Nephron (organoid): ENCODE measurements at regions not wholly inside any gene's neighbourhood (a gene's known extent, or its start where the extent isn't known, plus 50 kb on each side); places are given as distances from the start of the nearest gene placed in this dataset.
A peak's percentile ranks its signal among the peaks of the same experiment; 100 is the strongest.

Experiments used
- H3K27ac Mint-ChIP-seq, 3 experiments: 2 replicates each; pipeline ENCODE4 v1.8.0; 2020; ENCODE audit warnings: mixed read lengths in 3 of 3, mild to moderate bottlenecking in 2 of 3, moderate library complexity in 1 of 3
- H3K27me3 Mint-ChIP-seq: 2 replicates; pipeline ENCODE4 v1.8.0; 2021; ENCODE audit warnings: low read depth, mild to moderate bottlenecking, moderate library complexity, mixed read lengths
- H3K36me3 Mint-ChIP-seq: 2 replicates; pipeline ENCODE4 v1.8.0; 2020; ENCODE audit warnings: low read depth, mixed read lengths
- H3K4me1 Mint-ChIP-seq: 2 replicates; pipeline ENCODE4 v1.8.0; 2020; ENCODE audit warnings: mixed read lengths
- H3K4me3 Mint-ChIP-seq, 3 experiments: 2 replicates each; pipeline ENCODE4 v1.8.0; 2020; ENCODE audit warnings: mild to moderate bottlenecking in 3 of 3, mixed read lengths in 3 of 3, moderate library complexity in 2 of 3
- H3K9me3 Mint-ChIP-seq: 2 replicates; pipeline ENCODE4 v1.8.0; 2020; ENCODE audit warnings: mixed read lengths
- CTCF ChIP-seq, 3 experiments: fragments of 200-600 bp; sonication (generic); IDR thresholded peaks; one replicate each; pipeline ENCODE4 v1.5.0; 2021; ENCODE audit warnings: antibody characterized with exemption in 3 of 3; ENCODE audit not compliant: unreplicated experiment in 3 of 3

GRCh38 chr16:76940251-76940650, 250.7 kb upstream of the MON1B start:
- TF ChIP-seq CTCF (IDR thresholded peaks at IDR 0.05; ENCODE audit: unreplicated experiment in 3 of 3) = no peak
- Mint-ChIP-seq H3K4me3 (no peak overlapping the region), H3K27ac (peak overlapping the region in 1 of 3 experiments; percentile 72), H3K36me3 (no peaks in the 10 kb centered on the region), H3K27me3 (no peaks in the 10 kb centered on the region), H3K9me3 (no peaks in the 10 kb centered on the region), H3K4me1 (peaks cover 27% of the 10 kb centered on the region)

- peaks cover 35% of the 10 kb centered on the region for H3K4me1 Mint-ChIP-seq
- H3K27me3 Mint-ChIP-seq = no peaks in the 10 kb centered on the region
- H3K9me3 Mint-ChIP-seq = no peaks in the 10 kb centered on the region
- no peak overlapping the region for H3K4me3 Mint-ChIP-seq
- no peaks in the 10 kb centered on the region for H3K36me3 Mint-ChIP-seq
- no peak for TF ChIP-seq CTCF (IDR thresholded peaks at IDR 0.05; ENCODE audit: unreplicated experiment in 3 of 3)
- no peak overlapping the region for H3K27ac Mint-ChIP-seq
Measured at GRCh38 chr16:76941113-76941512, 249.9 kb upstream of the MON1B start.

- Mint-ChIP-seq H3K4me3 (no peak overlapping the region), H3K9me3 (no peaks in the 10 kb centered on the region), H3K36me3 (no peaks in the 10 kb centered on the region), H3K4me1 (peaks cover 44% of the 10 kb centered on the region), H3K27ac (no peak overlapping the region), H3K27me3 (no peaks in the 10 kb centered on the region)
- no peak for TF ChIP-seq CTCF (IDR thresholded peaks at IDR 0.05; ENCODE audit: unreplicated experiment in 3 of 3)
Measured at GRCh38 chr16:76942089-76942488, 248.9 kb upstream of the MON1B start.

- Mint-ChIP-seq H3K4me3 (no peak overlapping the region), H3K4me1 (peaks cover 58% of the 10 kb centered on the region), H3K9me3 (peaks cover 3% of the 10 kb centered on the region), H3K36me3 (no peaks in the 10 kb centered on the region), H3K27ac (no peak overlapping the region), H3K27me3 (no peaks in the 10 kb centered on the region)
- no peak for TF ChIP-seq CTCF (IDR thresholded peaks at IDR 0.05; ENCODE audit: unreplicated experiment in 3 of 3)
Measured at GRCh38 chr16:76943921-76944320, 247.1 kb upstream of the MON1B start.

- no peak for TF ChIP-seq CTCF (IDR thresholded peaks at IDR 0.05; ENCODE audit: unreplicated experiment in 3 of 3)
- peaks cover 14% of the 10 kb centered on the region for H3K9me3 Mint-ChIP-seq
- peaks cover 50% of the 10 kb centered on the region for H3K4me1 Mint-ChIP-seq
- H3K27me3 Mint-ChIP-seq = no peaks in the 10 kb centered on the region
- no peak overlapping the region for H3K4me3 Mint-ChIP-seq
- H3K27ac Mint-ChIP-seq = peak overlapping the region in 2 of 3 experiments; percentile 23 to 49
- no peaks in the 10 kb centered on the region for H3K36me3 Mint-ChIP-seq
Measured at GRCh38 chr16:76946879-76947278, 244.1 kb upstream of the MON1B start.

GRCh38 chr16:76947749-76948148, 243.2 kb upstream of the MON1B start:
- Mint-ChIP-seq H3K36me3 (no peaks in the 10 kb centered on the region), H3K27ac (peak overlapping the region; percentile 23 to 52 (median 33)), H3K4me1 (peaks cover 50% of the 10 kb centered on the region), H3K27me3 (no peaks in the 10 kb centered on the region), H3K9me3 (peaks cover 15% of the 10 kb centered on the region), H3K4me3 (peak overlapping the region in 1 of 3 experiments; percentile 26)
- no peak for TF ChIP-seq CTCF (IDR thresholded peaks at IDR 0.05; ENCODE audit: unreplicated experiment in 3 of 3)
